ENCODE measurements at regions not wholly inside any gene's neighbourhood (a gene's known extent, or its start where the extent isn't known, plus 50 kb on each side); places are given as distances from the start of the nearest gene placed in this dataset.
"Not testable (repeated sequence)": the region's sequence is repeated elsewhere in the genome, so short reads cannot be mapped to it uniquely, and the experiment has no call there.

DNA sequence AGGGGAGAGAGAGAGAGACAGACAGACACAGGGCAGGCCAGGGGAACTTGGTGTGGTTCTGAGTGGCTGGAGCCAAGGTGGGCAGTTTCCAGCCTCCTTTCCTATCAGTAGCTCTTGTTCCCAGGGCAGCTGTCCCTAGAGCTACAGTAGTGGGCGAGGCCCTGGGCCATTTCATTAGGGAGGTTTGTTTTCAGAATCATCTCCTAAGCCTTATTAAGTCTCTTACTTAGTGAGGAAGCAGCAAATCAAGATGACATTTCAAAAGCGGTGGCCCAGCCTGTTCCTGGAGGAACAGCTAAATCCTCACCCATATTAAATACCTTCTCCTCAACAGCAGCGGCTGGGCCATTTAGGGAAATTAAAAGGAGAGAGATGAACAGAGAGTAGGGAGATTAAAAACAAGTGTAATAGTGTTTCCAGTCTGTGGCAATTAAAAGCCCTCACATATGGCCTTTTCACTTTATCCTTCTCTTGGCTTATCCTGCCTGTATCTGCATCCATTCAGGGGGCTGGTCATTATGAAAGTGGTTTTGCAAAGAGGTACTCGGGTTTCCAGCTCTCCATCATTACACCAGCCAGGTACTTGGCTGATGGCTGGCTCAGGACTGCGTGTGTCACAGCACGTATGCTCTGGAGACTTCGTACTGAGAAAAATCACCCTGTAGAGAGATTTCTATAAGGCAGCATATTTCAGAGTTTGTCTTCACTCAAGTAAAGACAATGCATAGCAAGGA is 91.9 kb upstream of the PRR23C start:
- DNase-seq = no peak

DNA sequence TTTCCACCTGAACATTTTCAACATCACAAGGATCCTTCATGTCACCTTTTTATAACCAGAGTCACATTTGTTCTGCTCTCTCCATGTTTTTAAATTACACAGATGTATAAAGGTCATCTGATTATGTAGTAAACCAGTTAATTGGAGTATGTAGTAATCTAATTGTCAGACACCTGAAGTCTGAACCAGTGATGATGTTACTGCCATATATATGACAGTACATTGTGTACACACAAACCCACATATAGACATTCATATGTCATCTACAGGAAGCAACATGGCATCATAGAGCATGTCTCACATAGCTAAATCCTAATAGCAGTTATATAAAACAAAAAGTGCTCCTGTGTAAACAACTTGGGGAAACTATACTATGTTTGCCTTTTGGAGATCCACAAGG is 95.9 kb upstream of the PRR23C start:
- DNase-seq = no peak

DNA sequence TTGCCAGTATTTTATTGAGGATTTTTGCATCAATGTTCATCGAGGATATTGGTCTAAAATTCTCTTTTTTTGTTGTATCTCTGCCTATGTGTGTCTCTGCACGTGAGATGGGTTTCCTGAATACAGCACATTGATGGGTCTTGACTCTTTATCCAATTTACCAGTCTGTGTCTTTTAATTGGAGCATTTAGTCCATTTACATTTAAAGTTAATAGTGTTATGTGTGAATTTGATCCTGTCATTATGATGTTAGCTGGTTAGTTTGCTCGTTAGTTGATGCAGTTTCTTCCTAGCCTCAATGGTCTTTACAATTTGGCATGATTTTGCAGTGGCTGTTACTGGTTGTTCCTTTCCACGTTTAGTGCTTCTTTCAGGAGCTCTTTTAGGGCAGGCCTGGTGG is 101.3 kb upstream of the PRR23C start:
- DNase-seq = not testable (repeated sequence)

DNA sequence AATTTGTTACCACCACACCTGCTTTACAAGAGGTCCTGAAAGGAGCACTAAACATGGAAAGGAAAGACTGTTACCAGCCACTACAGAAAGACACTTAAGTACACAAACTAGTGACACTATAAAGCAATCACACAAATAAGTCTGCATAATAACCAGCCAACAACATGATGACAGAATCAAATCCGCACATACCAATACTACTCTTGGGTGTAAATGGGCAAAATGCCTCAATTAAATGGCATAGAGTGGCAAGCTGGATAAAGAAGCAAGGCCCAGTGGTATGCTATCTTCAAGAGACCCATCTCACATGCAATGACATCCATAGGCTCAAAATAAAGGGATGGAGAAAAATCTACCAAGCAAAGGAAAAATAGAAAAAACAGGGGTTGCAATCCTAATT is 106.8 kb upstream of the PRR23C start:
- no peak for DNase-seq

DNA sequence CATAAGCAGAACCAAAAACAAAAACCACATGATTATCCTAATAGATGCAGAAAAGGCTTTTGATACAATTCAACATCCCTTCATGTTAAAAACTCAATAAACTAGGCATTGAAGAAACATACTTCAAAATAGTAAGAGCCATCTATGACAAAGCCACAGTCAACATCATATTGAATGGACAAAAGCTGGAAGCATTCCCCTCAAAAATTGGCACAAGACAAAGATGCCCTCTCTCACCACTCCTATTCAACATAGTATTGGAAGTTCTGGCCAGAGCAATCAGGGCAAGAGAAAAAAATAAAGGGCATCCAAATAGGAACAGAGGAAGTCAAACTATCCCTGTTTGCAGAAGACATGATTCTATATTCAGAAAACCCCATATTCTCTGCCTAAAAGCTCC is 108.7 kb upstream of the PRR23C start:
- DNase-seq = not testable (repeated sequence)

DNA sequence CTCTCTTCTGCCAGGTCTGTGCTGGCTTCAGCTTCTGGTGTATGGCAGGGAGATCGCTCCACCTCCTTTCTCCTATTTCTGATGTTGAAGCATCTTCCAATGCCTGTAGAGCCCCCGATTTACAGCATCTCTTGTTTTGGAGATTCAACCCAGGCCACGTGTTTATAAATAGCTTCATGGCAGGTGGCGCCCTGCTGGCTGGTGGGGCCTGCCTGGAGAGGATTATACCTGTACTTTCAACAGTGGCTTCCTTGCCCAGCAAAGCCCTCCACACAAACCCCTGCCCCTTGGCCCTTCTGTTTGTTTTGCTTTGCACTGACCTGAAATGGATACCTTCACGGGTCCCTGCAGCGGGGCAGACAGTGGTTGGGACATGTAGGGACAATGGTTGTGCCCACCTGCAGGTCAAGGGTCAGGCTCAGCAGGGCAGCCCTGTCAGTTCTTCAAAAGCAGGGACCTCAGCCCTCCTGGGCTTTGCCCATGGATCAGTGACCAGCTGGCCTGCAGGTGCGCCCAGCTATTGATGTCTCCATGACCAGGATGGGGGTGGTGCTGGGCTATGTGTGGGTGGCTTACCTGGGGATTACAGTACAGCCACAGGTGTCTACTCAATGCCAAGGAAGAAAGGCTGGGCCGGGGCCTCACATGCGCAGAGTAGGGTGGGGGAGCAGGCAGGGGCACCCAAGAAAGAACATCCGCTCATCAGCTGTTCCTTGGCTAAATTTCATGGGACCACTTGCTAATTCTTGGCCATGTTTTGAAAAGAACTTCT is 112.7 kb upstream of the PRR23C start:
- DNase-seq = no peak

DNA sequence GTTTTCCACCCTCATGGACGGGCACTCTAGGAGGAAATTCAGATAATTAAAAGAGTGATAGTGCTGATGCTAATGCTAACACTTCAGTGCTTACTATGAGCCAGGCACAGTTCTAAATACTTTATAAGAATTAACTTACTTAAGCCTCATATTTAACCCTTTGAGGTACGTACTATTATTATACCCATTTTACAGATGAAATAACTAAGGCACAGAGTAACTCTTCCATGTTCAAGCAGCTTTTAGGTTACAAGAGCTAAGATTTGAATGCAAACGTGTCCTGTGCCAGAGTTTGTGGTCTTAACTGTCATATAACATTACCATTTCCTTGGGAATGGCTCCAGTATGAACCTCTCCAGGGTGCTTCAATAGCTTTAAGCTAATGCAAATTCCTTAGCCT is 114.7 kb upstream of the PRR23C start:
- DNase-seq = no peak

DNA sequence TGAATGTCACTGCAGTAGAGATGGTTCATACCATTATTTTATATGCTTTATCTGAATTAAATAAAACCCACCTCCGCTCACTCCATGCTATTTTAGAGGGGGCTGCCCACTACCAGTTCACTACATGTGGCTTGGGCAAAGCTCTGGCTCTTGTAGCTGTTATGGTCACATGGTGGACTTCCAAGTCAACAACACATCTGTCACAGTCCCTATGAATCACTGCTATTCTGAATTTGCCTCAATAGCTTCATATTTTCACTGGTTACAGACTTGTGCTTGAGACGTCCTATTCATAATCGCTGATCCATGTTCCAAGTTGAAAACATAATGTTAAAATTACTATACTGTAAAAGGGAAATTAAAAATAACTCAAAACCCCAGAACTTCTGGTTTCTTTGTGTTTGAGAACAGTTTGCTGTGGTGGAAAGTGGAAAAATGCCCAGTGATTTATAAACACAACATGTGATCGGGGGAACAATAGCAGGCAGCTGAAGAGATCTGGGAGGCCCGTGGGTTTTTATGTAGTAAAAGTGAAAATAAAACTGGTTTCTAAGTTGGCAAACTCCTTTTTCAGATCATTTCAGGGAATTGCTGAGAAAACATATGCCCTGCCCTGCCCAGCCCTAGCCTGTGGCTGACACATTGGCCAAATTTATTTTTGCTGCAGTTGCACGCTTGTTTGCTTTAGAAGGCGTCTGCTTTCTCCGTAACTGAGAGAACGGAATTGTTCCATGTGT is 128.8 kb upstream of the PRR23C start:
- no peak for DNase-seq

DNA sequence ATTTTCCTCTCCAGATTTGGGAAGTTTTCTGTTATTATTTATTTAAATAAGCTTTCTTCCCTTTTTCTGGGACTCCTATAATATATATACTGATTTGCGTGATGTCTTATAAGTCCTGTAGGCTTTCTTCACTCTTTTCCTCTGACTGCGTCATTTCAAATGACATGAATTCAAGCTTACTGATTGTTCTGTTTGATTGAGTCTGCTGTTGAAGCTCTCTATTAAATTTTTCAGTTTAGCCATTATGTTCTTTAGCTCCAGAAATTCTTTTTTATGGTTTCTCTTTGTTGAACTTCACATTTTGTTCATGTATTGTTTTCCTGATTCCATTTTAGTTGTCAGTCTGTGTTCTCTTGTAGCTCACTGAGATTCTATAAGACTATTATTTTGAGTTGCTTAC is 135.8 kb upstream of the PRR23C start:
- DNase-seq = no peak

DNA sequence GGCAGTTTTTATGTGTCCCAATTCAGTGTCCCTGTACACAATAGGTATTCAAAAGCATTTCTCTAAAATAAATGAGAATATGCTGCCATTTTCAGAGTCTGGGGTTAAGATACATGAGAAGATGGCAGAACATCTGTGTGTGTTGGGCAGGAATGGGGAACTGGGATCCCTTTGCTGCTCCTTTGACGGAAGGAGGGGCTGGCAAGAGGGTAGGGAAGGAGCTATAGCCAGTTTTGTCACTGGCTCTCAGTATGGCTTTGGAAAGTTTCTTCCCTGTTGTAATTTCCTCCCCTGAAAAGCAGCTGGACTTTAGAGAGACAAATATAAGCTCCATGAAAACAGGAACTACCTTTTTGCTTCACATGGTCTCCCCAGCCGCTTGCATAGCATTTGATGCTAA is 137.5 kb upstream of the PRR23C start:
- no peak for DNase-seq

DNA sequence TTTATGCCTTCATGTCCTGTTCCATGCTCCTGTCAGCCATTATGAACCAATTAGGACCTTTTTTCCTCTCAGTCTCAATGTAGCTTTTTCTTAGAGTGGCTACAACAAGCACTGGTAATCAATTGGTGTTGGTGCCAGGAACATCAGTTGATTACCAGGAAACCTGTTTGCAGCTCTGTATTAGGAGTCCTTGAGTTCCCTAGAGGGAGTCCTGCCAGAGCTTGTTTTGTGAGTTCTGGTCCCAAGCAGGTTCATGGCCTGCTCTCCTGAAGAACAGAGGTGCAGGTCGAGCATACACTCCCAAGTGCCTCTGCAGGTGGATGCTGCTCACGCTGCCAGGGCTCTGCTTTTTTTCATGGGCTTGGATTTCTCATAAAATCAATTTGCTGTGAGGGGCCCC is 137.9 kb upstream of the PRR23C start:
- DNase-seq = no peak

DNA sequence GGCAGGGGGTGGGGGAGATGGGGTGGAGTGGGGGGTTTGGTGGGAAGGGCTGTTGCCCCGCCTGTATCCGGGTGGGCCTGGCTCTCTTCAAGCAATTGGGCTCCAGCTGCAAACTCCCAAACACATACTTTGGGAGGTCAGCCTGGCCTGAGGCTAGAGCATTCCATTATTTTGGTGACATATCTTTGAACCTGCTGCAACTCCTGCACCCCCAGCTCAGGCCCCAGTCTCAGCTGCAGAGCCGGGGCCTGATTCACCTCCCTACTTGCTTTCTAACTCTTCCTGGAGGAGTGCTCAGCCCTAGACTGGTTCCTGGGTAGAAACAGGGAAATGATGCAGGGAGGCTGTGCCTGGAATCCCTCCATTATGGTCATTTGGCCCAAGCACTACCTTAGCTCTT is 140.8 kb upstream of the PRR23C start:
- no peak for DNase-seq

DNA sequence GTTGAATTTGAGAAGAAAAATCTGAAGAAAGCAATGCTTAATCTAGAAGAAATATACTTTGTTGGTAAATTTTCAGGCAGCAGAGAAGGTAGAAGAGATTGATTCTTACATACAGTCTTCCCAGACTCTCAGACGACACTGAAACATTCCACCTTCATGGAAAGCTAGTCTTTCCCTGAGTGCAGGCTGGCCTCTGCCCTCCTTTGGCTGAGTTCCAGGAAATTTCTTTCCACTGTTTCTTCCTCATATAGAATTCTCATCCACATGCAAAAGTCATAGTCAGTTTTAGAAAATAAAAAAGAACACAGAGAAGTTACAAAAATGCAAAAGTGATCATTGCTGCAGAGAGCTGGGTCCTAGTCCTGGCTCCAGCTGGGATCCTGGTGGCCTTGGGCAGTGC is 142.5 kb upstream of the PRR23C start:
- no peak for DNase-seq

DNA sequence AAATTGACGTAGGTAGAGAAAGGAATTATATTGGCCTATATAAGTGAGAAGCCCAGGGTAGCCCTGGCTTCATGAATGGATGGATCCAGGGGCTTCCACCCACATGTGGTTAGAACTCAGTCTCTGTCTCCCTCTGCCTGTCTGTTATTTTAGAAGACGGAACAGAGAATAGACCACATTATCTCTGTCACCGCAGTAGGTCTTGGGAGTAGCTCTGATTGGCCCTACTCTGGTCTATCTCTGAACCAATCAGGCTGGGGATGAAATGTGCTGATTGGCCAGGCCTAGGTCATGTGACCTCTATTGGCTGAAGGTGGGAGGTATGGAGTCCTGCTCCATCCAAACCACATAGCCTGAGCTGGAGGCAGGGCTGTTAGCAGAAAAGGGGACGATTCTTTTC is 143.0 kb upstream of the PRR23C start:
- DNase-seq = no peak

DNA sequence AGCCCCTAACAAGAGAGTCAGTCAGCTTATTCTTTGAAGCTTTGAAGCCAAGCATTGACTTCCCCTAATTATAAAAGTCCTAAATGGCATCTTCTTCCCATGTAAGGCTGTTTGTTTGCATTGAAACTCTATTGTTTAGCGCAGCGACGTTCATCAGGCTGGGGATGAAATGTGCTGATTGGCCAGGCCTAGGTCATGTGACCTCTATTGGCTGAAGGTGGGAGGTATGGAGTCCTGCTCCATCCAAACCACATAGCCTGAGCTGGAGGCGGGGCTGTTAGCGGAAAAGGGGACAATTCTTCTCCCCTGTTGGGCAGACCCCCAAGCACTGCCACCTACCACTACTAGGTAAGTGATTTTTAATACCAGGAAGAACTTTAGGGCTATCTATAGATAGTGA is 145.3 kb upstream of the PRR23C start:
- DNase-seq = no peak

DNA sequence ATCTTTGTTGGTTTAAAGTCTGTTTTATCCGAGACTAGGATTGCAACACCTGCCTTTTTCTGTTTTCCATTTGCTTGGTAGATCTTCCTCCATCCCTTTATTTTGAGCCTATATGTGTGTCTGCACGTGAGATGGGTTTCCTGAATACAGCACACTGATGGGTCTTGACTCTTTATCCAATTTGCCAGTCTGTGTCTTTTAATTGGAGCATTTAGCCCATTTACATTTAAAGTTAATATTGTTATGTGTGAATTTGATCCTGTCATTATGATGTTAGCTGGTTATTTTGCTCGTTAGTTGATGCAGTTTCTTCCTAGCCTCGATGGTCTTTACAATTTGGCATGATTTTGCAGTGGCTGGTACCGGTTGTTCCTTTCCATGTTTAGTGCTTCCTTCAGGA is 149.4 kb upstream of the MRPS22 start:
- DNase-seq = not testable (repeated sequence)

DNA sequence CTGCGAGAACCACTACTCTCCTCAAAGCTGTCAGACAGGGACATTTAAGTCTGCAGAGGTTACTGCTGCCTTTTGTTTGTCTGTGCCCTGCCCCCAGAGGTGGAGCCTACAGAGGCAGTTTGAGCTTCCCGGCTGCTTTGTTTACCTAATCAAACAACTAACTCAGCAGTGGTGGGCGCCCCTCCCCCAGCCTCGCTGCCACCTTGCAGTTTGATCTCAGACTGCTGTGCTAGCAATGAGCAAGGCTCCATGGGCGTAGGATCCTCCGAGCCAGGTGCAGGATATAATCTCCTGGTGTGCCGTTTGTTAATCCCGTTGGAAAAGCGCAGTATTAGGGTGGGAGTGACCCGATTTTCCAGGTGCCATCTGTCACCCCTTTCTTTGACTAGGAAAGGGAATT is 147.7 kb upstream of the MRPS22 start:
- not testable (repeated sequence) for DNase-seq

DNA sequence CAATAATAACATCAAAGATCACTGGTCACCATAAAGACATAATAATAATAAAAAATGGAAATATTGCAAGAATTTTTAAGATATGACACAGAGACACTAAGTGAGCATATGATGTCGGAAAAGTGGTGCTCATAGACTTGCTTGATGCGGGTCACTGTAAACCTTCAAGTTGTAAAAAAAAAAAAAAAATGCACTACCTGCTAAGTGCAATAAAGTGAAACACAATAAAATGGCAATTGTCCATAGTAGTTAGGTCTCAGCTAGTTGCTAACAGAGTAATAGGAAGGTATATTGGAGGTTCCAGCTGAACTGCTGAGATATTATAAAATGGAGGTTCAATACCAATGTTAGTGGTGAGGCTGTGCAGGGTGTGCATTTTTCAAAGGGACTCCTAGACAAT is 146.6 kb upstream of the MRPS22 start:
- DNase-seq = no peak

DNA sequence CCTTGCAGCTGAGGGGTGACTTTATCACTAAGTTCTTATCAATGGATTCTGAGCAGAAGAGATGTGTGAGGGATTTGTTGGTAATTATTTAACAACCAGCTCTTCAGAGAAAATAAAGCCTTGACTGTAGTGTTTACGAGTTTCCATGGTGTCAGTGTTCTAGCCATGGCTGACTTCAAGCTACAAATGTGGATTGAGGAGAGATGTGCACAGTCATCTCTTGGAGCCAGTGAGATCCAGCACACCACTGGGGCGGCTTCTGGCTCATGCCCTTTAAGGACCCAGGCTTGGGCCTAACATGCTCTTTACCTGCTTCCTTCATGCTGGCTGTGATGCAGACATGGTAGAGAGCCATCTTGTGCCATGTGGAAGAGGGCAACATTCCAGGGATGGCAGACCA is 145.6 kb upstream of the MRPS22 start:
- no peak for DNase-seq

DNA sequence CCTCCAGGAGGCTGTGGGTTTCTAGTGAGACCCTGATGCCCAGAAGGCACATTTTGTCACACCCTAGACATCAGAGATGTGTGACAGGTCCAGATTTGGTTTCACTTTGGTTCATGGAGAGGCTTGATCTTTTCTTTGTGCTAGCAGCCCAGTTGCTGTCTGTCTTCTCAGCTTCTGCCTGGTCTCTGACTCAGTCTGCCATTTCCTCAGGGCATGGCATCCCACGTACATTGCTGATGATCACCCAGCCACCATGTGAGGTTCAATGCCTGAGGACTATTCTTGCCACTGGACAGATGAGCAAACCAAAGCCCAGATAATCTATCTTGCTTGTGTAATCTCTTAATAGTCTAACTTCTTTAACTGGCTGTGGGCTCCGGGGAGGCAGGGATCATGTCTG is 144.9 kb upstream of the MRPS22 start:
- DNase-seq = no peak

DNA sequence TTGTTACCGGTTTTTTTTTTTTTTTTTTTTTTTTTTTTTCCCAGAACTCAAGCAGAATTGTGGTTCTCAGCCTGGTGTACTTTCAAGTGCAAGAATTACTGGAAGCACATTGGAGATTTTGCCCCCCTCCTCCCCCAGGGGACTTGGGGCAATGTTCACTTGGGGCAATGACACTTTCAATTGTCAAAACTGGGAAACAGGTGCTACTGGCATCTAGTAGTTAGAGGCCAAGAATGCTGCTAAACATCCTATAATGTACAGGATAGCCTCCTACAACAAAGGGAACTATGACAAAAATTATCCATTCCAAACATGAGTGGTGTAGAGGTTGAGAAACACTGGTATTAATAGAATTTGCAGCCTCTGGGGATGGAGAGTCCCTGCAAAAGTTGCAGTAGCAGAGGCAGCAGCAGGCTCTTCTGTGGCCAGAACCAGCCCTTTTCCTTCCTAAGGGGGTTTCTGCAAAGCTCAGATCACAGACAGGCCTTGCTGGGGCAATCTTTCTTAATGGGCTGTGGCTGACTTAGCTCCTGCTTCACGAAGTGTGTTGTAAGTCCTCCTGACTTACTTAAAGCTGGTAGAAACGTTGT is 144.3 kb upstream of the MRPS22 start:
- DNase-seq = no peak

DNA sequence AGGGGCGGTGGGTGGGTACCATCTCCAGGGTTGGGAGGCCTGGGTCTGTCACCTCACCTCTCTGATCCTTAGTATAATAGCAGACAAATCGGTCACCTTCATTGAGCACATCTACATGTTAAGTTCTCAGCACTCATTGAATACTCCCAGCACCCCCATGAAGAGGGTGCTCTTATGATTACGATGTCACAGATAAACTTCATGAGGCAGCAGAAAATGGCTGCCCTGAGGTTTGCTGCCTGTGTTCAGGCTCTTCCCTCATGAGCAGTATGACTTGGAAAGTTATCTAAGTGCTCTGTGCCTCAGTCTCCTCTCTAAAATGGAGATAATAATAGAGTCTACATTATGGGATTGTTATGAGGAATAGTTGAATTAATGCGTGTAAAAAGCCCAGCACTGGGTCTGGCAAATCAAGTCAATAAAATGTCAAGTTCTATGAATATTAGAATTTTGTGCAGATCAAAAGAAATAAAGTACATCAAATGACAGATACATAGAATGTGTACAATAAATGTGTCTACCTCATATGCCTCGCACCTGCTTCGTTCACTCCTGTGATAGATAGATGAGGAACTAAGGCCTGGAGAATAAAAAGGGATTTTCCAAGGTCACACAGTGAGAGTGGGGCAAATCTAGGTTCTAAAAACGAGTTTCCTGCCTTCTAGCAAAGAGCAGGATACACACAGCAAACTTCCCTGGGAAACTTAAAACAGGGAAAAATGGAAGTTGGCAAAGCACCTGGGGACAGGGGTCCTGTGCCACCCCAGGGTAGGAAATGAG is 142.2 kb upstream of the MRPS22 start:
- DNase-seq = no peak

Data from NCI-H510A treated with DMSO at 0.1 percent for 48 hours (cell line).